Neural progenitor cell (in vitro differentiated cells): ENCODE measurements at regions not wholly inside any gene's neighbourhood (a gene's known extent, or its start where the extent isn't known, plus 50 kb on each side); places are given as distances from the start of the nearest gene placed in this dataset.

ENCODE experiments used
- EZH2 ChIP-seq: fragments of 200-600 bp; sonication (generic); IDR thresholded peaks from 2 replicates; pipeline ENCODE4 v1.6.1; 2017; ENCODE audit warnings: antibody characterized with exemption, mild to moderate bottlenecking, moderate library complexity
- TF ChIP-seq, protein P1 (sequence below): fragments of 200-600 bp; sonication (generic); IDR thresholded peaks from 2 replicates; pipeline ENCODE4 v1.5.1; 2017; ENCODE audit warnings: antibody characterized with exemption, mild to moderate bottlenecking

DNA sequence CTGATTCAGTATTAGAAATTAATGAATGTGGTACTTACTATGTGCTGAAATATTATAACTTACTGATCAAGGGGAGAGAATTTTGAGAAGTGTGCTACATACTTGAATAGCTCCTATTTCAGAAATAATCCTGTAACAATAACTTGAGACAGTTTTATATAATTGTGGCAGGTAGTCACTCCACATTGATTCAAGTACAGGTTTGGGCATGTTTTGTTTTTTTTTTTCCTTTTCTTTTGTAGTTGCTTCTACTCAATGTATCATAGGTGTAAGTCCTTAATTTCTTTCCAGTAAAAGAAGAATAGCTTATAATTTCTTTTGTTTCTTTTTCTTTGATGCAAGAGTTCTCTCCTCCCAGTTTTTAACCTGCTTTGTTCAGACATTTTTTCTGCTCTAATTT, 86.1 kb upstream of the ADGRL2 start:
- TF ChIP-seq, protein P1, sequence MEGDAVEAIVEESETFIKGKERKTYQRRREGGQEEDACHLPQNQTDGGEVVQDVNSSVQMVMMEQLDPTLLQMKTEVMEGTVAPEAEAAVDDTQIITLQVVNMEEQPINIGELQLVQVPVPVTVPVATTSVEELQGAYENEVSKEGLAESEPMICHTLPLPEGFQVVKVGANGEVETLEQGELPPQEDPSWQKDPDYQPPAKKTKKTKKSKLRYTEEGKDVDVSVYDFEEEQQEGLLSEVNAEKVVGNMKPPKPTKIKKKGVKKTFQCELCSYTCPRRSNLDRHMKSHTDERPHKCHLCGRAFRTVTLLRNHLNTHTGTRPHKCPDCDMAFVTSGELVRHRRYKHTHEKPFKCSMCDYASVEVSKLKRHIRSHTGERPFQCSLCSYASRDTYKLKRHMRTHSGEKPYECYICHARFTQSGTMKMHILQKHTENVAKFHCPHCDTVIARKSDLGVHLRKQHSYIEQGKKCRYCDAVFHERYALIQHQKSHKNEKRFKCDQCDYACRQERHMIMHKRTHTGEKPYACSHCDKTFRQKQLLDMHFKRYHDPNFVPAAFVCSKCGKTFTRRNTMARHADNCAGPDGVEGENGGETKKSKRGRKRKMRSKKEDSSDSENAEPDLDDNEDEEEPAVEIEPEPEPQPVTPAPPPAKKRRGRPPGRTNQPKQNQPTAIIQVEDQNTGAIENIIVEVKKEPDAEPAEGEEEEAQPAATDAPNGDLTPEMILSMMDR = no peak
- no peak for TF ChIP-seq EZH2
